K562 (cell line): ENCODE measurements at regions not wholly inside any gene's neighbourhood (a gene's known extent, or its start where the extent isn't known, plus 50 kb on each side); places are given as distances from the start of the nearest gene placed in this dataset.

Experiments
- ATAC-seq: fragments of 200-7000 bp; cut with Tn5 transposase; 3 replicates; pipeline ENCODE4 v1.9.1; 2020; ENCODE audit warnings: moderate library complexity
- BruUV-seq: library from RNA; stranded (reverse); fragments of 400-500 nt; replicated peaks from 2 replicates; lab custom pipeline; 2021; lab: Mats Ljungman, UMichigan
- CTCF ChIA-PET: fragments of 300-600 bp; formaldehyde crosslinking; extraction: SDS; loops from one replicate; lab custom pipeline; 2021; ENCODE audit warnings: low intra/inter-chr PET ratio; lab: Yijun Ruan, JAX
- POLR2A ChIA-PET: fragments of 300-600, 350-650 bp; sonication (Branson Sonifier 250); formaldehyde crosslinking; extraction: SDS; loops from one replicate; lab custom pipeline; 2021; ENCODE audit warnings: antibody characterized with exemption, inconsistent platforms; lab: Yijun Ruan, JAX
- DNase-seq, 4 experiments: peaks; one replicate each; pipeline versions ENCODE4 v3.0.0 to v3.0.0-alpha.2; 2011 to 2018; ENCODE audit warnings: low spot score in 3 of 4, mixed read lengths in 3 of 4; ENCODE audit errors: extremely low read depth in 1 of 4
- FAIRE-seq: peaks from 2 replicates; lab custom pipeline; 2011; peaks lifted over from hg19 to GRCh38; lab: Jason Lieb, UNC
- H2AFZ ChIP-seq: 2 replicates; pipeline ENCODE4 v1.6.0; 2011; ENCODE audit warnings: low read depth, low read length, control low read depth, inconsistent platforms
- H3K27ac ChIP-seq: fragments of 200-600 bp; 3 replicates; pipeline ENCODE4 v1.8.0; 2011; ENCODE audit warnings: low read depth, mild to moderate bottlenecking, control low read depth, inconsistent platforms, low read length, moderate library complexity, mixed read lengths; ENCODE audit errors: extremely low read depth
- H3K27me3 ChIP-seq, 2 experiments: fragments of 300-600 bp in 1 of 2; 2 replicates in 1 of 2; 3 replicates in 1 of 2; pipeline versions ENCODE4 v1.6.0 to v1.8.0; 2011; ENCODE audit warnings: inconsistent platforms in 2 of 2, low read length in 2 of 2, mild to moderate bottlenecking in 1 of 2, mixed read lengths in 1 of 2, moderate library complexity in 1 of 2; ENCODE audit not compliant: control insufficient read depth in 2 of 2, insufficient read depth in 2 of 2
- H3K36me3 ChIP-seq: fragments of 300-600 bp; 3 replicates; pipeline ENCODE4 v1.8.0; 2011; ENCODE audit warnings: mild to moderate bottlenecking, low read length, inconsistent platforms; ENCODE audit not compliant: control insufficient read depth, insufficient read depth
- H3K4me1 ChIP-seq, 2 experiments: fragments of 200-600 bp in 1 of 2; replicated peaks in 1 of 2; 2 replicates in 1 of 2; 3 replicates in 1 of 2; pipeline versions ENCODE4 v1.5.1 to v1.8.0; 2011; ENCODE audit warnings: inconsistent platforms in 2 of 2, low read length in 2 of 2, mild to moderate bottlenecking in 1 of 2, mixed read lengths in 1 of 2, moderate library complexity in 1 of 2; ENCODE audit not compliant: control insufficient read depth in 2 of 2, insufficient read depth in 2 of 2
- H3K4me2 ChIP-seq: 2 replicates; pipeline ENCODE4 v1.6.1; 2011; ENCODE audit warnings: low read length, control low read depth, inconsistent platforms, mixed read lengths; ENCODE audit not compliant: insufficient read depth
- H3K4me3 ChIP-seq: fragments of 200-600 bp; sonication (generic), shearing (Covaris generic); 2 replicates; pipeline ENCODE4 v1.5.1; 2016; ENCODE audit warnings: control low read depth, inconsistent platforms
- H3K79me2 ChIP-seq: fragments of 200-600 bp; 3 replicates; pipeline ENCODE4 v1.8.0; 2011; ENCODE audit warnings: low read length, inconsistent platforms; ENCODE audit not compliant: control insufficient read depth, insufficient read depth
- H3K9ac ChIP-seq, 2 experiments: 2 replicates each; pipeline versions ENCODE4 v1.6.0 to v1.6.1; 2011; ENCODE audit warnings: low read depth in 2 of 2, low read length in 2 of 2, control low read depth in 1 of 2, inconsistent platforms in 1 of 2, mild to moderate bottlenecking in 1 of 2, mixed read lengths in 1 of 2; ENCODE audit not compliant: insufficient read depth in 1 of 2
- H3K9me1 ChIP-seq: one replicate; pipeline ENCODE4 v1.6.0; 2011; ENCODE audit warnings: inconsistent platforms, mild to moderate bottlenecking, low read length, moderate library complexity; ENCODE audit not compliant: control insufficient read depth, insufficient read depth
- H3K9me3 ChIP-seq: replicated peaks from 2 replicates; pipeline ENCODE4 v1.5.1; 2011; ENCODE audit warnings: low read depth, low read length, inconsistent platforms; ENCODE audit not compliant: control insufficient read depth, insufficient read depth
- H4K20me1 ChIP-seq: replicated peaks from 2 replicates; pipeline ENCODE4 v1.6.1; 2011; ENCODE audit warnings: low read length, inconsistent platforms, mixed read lengths; ENCODE audit not compliant: control insufficient read depth, insufficient read depth
- ARID3B ChIP-seq: fragments of 250-450 bp; sonication (Bioruptor Pico); IDR thresholded peaks from 2 replicates; pipeline ENCODE4 v1.4.0; 2020; ENCODE audit warnings: borderline replicate concordance
- BCL6 ChIP-seq: fragments of 250-450 bp; sonication (Bioruptor Pico); IDR thresholded peaks from 2 replicates; pipeline ENCODE4 v1.4.0; 2020
- KLF10 ChIP-seq: fragments of 250-450 bp; sonication (Bioruptor Pico); IDR thresholded peaks from 2 replicates; pipeline ENCODE4 v1.6.1; 2021; ENCODE audit warnings: matching md5 sums
- MAFF ChIP-seq: IDR thresholded peaks from 2 replicates; pipeline ENCODE4 v1.6.1; 2012; ENCODE audit warnings: low read length, improper control_type of control experiment
- MYC ChIP-seq, 2 experiments: fragments of 250-450 bp in 1 of 2; sonication (Bioruptor Pico) in 1 of 2; IDR thresholded peaks; 2 replicates each; pipeline versions ENCODE4 v1.5.1 to v1.6.1; 2012 to 2021; ENCODE audit warnings: low read depth in 2 of 2, borderline replicate concordance in 1 of 2, improper control_type of control experiment in 1 of 2, low read length in 1 of 2, mild to moderate bottlenecking in 1 of 2, moderate library complexity in 1 of 2
- PTBP1 ChIP-seq: fragments of 200-400 bp; formaldehyde crosslinking; IDR thresholded peaks from 2 replicates; pipeline ENCODE4 v1.6.1; 2017; ENCODE audit warnings: low read depth, low read length
- SREBF2 ChIP-seq: sonication (generic); formaldehyde crosslinking; IDR thresholded peaks from 2 replicates; pipeline ENCODE4 v1.4.0; 2020; ENCODE audit warnings: mild to moderate bottlenecking, missing genetic modification reagents
- ZNF175 ChIP-seq: fragments of 200-800 bp; sonication (Bioruptor generic); IDR thresholded peaks from 2 replicates; pipeline ENCODE4 v1.6.1; 2016; ENCODE audit warnings: low read depth, mild to moderate bottlenecking, missing genetic modification characterization, missing compliant biosample characterization
- ZNF655 ChIP-seq: fragments of 250-450 bp; sonication (Bioruptor Pico); IDR thresholded peaks from 2 replicates; pipeline ENCODE4 v1.5.0; 2021
- WGBS: fragments of 100-300 bp; shearing (Covaris generic); methylation state at CpG from one replicate; pipeline ENCODE4 v1.1.6; 2016; ENCODE audit warnings: low coverage, mixed read lengths; ENCODE audit not compliant: insufficient coverage; ENCODE audit errors: missing lambda C conversion rate; 5-methylcytosine and 5-hydroxymethylcytosine counted together
- in situ Hi-C: fragments of 300-500 bp; cut with MboI; formaldehyde crosslinking; loops from 4 replicates; pipeline ENCODE4 v1.15.0; 2018; ENCODE audit warnings: inconsistent platforms, mixed read lengths
- intact Hi-C: fragments of 100-400 bp; cut with micrococcal nuclease; formaldehyde crosslinking; loops from 2 replicates; pipeline ENCODE4 v1.14.2; 2022
- TF ChIP-seq, protein P1 (sequence below): sonication (generic); formaldehyde crosslinking; IDR thresholded peaks from 2 replicates; pipeline ENCODE4 v1.8.0; 2022; ENCODE audit warnings: mild to moderate bottlenecking, missing genetic modification reagents
- TF ChIP-seq, protein P2 (sequence below): fragments of 450-650 bp; IDR thresholded peaks from 2 replicates; pipeline ENCODE4 v1.6.1; 2016; ENCODE audit warnings: mild to moderate bottlenecking

DNA sequence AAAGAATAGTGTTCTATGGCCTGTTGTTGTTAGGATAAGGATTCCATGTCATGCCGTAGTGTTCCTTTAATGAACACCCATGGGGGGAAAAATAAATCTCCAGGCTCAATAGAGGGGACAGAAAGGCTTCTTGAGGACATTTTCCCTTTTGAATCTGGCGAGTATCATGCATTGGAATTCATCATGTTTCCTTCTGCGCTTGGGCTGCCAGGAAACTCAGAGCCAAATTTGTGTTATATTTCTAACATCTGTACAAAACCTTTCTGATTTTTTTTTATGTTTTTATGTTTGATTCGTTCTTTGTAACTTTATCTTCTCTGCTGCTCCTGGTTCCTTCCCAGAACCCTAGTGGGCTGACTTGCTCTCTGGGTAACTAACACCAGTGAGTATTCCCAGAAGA, 1163.3 kb downstream of the VRK1 start (continued):
- TF ChIP-seq, protein P1, sequence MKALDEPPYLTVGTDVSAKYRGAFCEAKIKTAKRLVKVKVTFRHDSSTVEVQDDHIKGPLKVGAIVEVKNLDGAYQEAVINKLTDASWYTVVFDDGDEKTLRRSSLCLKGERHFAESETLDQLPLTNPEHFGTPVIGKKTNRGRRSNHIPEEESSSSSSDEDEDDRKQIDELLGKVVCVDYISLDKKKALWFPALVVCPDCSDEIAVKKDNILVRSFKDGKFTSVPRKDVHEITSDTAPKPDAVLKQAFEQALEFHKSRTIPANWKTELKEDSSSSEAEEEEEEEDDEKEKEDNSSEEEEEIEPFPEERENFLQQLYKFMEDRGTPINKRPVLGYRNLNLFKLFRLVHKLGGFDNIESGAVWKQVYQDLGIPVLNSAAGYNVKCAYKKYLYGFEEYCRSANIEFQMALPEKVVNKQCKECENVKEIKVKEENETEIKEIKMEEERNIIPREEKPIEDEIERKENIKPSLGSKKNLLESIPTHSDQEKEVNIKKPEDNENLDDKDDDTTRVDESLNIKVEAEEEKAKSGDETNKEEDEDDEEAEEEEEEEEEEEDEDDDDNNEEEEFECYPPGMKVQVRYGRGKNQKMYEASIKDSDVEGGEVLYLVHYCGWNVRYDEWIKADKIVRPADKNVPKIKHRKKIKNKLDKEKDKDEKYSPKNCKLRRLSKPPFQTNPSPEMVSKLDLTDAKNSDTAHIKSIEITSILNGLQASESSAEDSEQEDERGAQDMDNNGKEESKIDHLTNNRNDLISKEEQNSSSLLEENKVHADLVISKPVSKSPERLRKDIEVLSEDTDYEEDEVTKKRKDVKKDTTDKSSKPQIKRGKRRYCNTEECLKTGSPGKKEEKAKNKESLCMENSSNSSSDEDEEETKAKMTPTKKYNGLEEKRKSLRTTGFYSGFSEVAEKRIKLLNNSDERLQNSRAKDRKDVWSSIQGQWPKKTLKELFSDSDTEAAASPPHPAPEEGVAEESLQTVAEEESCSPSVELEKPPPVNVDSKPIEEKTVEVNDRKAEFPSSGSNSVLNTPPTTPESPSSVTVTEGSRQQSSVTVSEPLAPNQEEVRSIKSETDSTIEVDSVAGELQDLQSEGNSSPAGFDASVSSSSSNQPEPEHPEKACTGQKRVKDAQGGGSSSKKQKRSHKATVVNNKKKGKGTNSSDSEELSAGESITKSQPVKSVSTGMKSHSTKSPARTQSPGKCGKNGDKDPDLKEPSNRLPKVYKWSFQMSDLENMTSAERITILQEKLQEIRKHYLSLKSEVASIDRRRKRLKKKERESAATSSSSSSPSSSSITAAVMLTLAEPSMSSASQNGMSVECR (CRISPR knock-in tag) = no peak
- TF ChIP-seq MAFF = no peak

GRCh38 chr14:97970222-97970621, 1173.0 kb downstream of the VRK1 start:
- no peaks in the 10 kb centered on the region for H3K79me2 ChIP-seq
- H3K4me2 ChIP-seq = no peak overlapping the region
- POLR2A ChIA-PET = no interaction called here
- in situ Hi-C loops = no loop called here
- H3K36me3 ChIP-seq = no peaks in the 10 kb centered on the region
- BruUV-seq = no TSS peak
- no peak overlapping the region for H2AFZ ChIP-seq
- FAIRE-seq (no peak), ATAC-seq (no peak), DNase-seq (no peak)
- H3K9ac ChIP-seq = no peak overlapping the region
- H3K4me3 ChIP-seq = no peak overlapping the region
- H3K9me1 ChIP-seq = no peaks in the 10 kb centered on the region
- no peaks in the 10 kb centered on the region for H3K9me3 ChIP-seq
- no peaks in the 10 kb centered on the region for H3K27me3 ChIP-seq
- H3K4me1 ChIP-seq = no peaks in the 10 kb centered on the region
- intact Hi-C loops = no loop called here
- H3K27ac ChIP-seq = no peak overlapping the region
- H4K20me1 ChIP-seq = no peaks in the 10 kb centered on the region
- CTCF ChIA-PET = no interaction called here
- WGBS = 0% methylated on average over 1 of the region's 1 CpG
- TF ChIP-seq PTBP1 (no peak), ARID3B (CRISPR knock-in tag) (no peak), BCL6 (no peak), KLF10 (CRISPR knock-in tag) (no peak), ZNF655 (CRISPR knock-in tag) (no peak), ZNF175 (CRISPR knock-in tag) (no peak), MYC (IDR thresholded peaks at IDR 0.05; ENCODE audit: low read depth, low read length) (no peak), MYC (CRISPR knock-in tag; IDR thresholded peaks at IDR 0.05; ENCODE audit: borderline replicate concordance, low read depth) (no peak), SREBF2 (CRISPR knock-in tag) (no peak)
- TF ChIP-seq, protein P2, sequence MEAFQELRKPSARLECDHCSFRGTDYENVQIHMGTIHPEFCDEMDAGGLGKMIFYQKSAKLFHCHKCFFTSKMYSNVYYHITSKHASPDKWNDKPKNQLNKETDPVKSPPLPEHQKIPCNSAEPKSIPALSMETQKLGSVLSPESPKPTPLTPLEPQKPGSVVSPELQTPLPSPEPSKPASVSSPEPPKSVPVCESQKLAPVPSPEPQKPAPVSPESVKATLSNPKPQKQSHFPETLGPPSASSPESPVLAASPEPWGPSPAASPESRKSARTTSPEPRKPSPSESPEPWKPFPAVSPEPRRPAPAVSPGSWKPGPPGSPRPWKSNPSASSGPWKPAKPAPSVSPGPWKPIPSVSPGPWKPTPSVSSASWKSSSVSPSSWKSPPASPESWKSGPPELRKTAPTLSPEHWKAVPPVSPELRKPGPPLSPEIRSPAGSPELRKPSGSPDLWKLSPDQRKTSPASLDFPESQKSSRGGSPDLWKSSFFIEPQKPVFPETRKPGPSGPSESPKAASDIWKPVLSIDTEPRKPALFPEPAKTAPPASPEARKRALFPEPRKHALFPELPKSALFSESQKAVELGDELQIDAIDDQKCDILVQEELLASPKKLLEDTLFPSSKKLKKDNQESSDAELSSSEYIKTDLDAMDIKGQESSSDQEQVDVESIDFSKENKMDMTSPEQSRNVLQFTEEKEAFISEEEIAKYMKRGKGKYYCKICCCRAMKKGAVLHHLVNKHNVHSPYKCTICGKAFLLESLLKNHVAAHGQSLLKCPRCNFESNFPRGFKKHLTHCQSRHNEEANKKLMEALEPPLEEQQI = no peak
